ENCODE measurements at regions not wholly inside any gene's neighbourhood (a gene's known extent, or its start where the extent isn't known, plus 50 kb on each side); places are given as distances from the start of the nearest gene placed in this dataset.

DNA sequence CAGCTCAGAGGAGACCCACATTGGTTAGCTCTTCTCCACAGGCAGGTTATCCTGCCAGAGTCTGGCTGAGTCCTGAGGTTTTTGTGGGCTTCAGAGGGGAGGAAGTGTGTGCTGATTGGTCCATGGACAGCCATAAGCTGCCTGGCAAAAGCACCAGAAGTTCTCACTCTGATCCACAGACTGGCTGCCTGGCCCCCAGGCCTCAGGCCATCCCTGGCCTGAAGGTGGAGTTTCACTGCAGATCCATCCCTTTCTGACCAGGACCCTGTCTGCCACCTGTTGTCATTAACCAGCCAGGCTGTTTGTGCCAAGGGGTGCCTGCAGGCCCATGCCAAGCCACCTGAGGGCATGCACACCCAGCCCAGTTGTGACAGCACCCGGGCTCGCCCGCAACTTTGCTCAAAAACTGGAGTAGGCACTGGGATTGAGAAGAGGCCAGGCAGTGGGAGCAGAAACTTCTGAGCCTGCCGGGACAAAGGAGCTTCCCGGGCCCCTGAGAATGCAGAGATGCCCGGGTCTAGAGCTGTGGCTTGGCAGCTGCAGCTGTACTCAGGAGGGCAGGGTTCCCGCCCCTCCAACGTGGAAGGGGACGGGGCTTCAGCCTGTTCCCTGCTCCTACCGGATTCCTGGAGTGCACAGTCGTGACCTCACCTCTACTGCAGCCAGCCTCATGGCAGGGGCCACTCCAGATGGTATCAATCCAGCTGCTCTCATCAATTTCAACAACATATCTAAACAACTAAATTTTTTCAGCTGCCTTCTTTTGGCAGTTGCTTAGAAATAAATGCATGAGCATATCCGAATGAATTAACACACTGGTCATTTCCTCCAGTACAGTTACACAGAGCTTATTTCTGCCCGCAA is 1277.3 kb downstream of the SLC16A7 start:
- H3K4me1 ChIP-seq (ENCODE audit: control insufficient read depth, insufficient read depth, low read length, poor library complexity, severe bottlenecking), result no peaks in the 10 kb centered on the region
- no peaks in the 10 kb centered on the region for H3K36me3 ChIP-seq (ENCODE audit: control insufficient read depth, insufficient read depth, low read length)
- no peaks in the 10 kb centered on the region for H3K9me3 ChIP-seq (ENCODE audit: control insufficient read depth, low read length)
- no peak overlapping the region for H3K27ac ChIP-seq (ENCODE audit: low read depth, low read length, severe bottlenecking)
- H3K4me3 ChIP-seq (ENCODE audit: extremely low read depth, insufficient read depth, low read length, poor library complexity, severe bottlenecking), result no peak overlapping the region
- WGBS, 2 experiments (ENCODE audit: insufficient coverage in 2 of 2), result 82 to 85% methylated on average over 10 to 13 of the region's 13 CpGs

DNA sequence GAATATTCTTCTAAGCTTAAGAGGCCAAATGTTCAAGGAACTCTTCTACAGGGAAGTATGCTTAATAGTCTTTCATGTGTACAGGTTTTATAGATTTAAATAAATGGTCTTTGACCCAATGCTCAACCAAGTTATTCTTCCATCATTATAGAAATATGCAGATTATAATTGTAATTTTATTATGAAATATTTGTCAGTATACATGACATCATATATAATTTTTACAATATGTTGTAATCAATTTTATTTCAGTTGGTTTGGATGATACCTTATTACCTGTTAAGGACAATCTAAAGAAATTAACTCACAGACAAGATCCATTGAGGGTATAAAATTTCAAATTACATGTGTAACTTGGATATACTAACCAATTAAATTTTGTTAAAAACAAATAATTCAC is 1278.3 kb downstream of the SLC16A7 start:
- H3K4me3 ChIP-seq (ENCODE audit: extremely low read depth, insufficient read depth, low read length, poor library complexity, severe bottlenecking), result no peak overlapping the region
- no peaks in the 10 kb centered on the region for H3K36me3 ChIP-seq (ENCODE audit: control insufficient read depth, insufficient read depth, low read length)
- H3K4me1 ChIP-seq (ENCODE audit: control insufficient read depth, insufficient read depth, low read length, poor library complexity, severe bottlenecking), result no peaks in the 10 kb centered on the region
- no peaks in the 10 kb centered on the region for H3K9me3 ChIP-seq (ENCODE audit: control insufficient read depth, low read length)
- H3K27ac ChIP-seq (ENCODE audit: low read depth, low read length, severe bottlenecking), result no peak overlapping the region

DNA sequence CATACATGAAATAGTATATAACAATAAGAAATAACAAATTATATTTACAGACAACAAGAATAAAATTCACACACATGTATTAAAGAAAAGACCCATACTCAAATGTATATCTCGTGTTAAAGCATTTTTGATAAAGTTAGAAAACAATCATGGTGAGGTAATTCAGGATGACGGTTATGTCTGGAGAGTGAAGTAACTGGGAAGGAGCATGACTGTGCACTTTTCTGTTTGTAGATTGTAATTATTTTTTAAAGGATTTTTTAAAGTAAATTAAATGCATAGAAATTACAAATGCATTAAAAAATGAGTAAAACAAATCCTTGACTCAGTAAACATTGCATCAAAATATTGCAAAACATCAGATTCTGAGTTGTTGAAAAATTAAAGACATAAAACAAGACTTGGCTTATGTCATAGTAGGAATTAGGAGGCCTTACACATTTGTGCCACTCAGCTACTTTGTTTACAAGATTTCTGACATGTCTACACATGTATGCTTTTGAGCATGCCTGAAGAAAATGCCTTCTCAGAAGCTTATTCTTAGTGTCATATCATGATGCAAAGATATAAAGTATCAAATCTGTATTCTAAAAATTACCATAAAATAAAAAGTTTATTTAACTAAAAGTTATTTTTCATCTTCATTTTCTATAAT is 1325.1 kb downstream of the SLC16A7 start:
- Histone ChIP-seq H3K4me3 (ENCODE audit: extremely low read depth, insufficient read depth, low read length, poor library complexity, severe bottlenecking) (no peak overlapping the region), H3K4me1 (ENCODE audit: control insufficient read depth, insufficient read depth, low read length, poor library complexity, severe bottlenecking) (no peaks in the 10 kb centered on the region), H3K9me3 (ENCODE audit: control insufficient read depth, low read length) (no peaks in the 10 kb centered on the region), H3K36me3 (ENCODE audit: control insufficient read depth, insufficient read depth, low read length) (no peaks in the 10 kb centered on the region), H3K27ac (ENCODE audit: low read depth, low read length, severe bottlenecking) (no peak overlapping the region)
- WGBS, 2 experiments (ENCODE audit: insufficient coverage in 2 of 2), result 90% methylated on average over 2 of the region's 2 CpGs; no CpG with 5 or more reads in 1 of the 2 experiments

DNA sequence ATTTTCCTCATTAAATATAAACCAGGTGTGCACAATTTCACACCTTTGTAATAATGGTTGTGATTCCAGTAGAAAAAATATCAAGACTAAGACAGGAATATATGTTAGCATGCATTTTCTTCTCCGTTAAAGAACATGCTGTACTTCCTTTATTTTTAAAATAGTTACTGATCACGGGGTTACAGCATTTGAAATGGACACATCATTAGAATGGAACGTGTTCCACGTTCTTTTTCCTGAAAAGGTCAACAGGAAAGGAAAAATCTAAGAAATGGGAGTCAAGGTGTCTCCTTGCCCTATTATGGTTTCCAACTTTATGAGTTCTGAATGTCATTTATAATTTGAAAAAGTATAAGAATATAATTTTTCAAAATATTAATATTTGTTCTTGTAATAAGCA is 1325.7 kb downstream of the SLC16A7 start:
- no peak overlapping the region for H3K27ac ChIP-seq (ENCODE audit: low read depth, low read length, severe bottlenecking)
- no peak overlapping the region for H3K4me3 ChIP-seq (ENCODE audit: extremely low read depth, insufficient read depth, low read length, poor library complexity, severe bottlenecking)
- no peaks in the 10 kb centered on the region for H3K4me1 ChIP-seq (ENCODE audit: control insufficient read depth, insufficient read depth, low read length, poor library complexity, severe bottlenecking)
- no peaks in the 10 kb centered on the region for H3K9me3 ChIP-seq (ENCODE audit: control insufficient read depth, low read length)
- 55 to 64% methylated on average over 2 to 3 of the region's 4 CpGs for whole genome bisulfite sequencing, 2 experiments (ENCODE audit: insufficient coverage in 2 of 2)
- H3K36me3 ChIP-seq (ENCODE audit: control insufficient read depth, insufficient read depth, low read length), result no peaks in the 10 kb centered on the region

DNA sequence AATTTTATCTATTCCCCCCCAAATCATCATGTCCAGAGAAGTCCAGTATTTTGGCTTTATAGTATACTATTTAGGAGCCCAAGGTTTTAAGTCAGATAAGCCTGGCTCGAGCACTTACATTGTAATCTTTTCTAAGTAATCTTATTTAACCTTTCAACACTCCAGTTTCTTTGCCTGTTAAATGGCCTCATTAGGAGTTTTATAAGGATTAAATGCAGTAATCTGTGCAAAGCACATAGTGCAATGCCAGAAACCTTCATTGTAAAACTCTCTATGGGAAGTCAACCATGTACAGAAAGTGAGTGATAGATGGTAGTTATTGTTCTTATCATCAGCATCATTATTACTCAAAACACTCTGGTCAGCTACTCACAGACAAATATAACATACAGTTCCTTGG is 1330.4 kb downstream of the SLC16A7 start:
- Histone ChIP-seq H3K9me3 (ENCODE audit: control insufficient read depth, low read length) (no peaks in the 10 kb centered on the region), H3K4me1 (ENCODE audit: control insufficient read depth, insufficient read depth, low read length, poor library complexity, severe bottlenecking) (no peaks in the 10 kb centered on the region), H3K27ac (ENCODE audit: low read depth, low read length, severe bottlenecking) (no peak overlapping the region), H3K4me3 (ENCODE audit: extremely low read depth, insufficient read depth, low read length, poor library complexity, severe bottlenecking) (no peak overlapping the region), H3K36me3 (ENCODE audit: control insufficient read depth, insufficient read depth, low read length) (no peaks in the 10 kb centered on the region)
- no CpG with 5 or more reads among the region's 1 CpG for WGBS, 2 experiments (ENCODE audit: insufficient coverage in 2 of 2)

DNA sequence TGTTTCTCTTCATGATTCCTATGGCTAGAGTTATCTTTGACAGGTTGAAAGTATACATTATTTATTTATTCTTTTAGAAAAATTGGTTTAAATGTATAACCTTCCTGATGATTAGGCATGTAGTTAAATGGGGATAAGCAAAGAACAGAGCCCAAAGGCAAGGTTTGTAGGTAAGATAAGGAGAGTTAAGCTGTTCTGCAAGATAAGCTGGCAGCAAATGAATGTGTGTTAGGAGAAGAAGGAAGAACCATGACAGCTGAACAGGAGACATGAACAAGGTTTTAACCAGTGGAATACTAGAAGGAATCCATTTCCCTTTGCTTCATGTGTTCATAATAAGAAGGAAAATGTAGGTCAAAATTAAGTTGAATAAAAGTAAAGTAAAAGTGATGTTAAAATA is 1330.1 kb upstream of the USP15 start:
- no peak overlapping the region for H3K4me3 ChIP-seq (ENCODE audit: extremely low read depth, insufficient read depth, low read length, poor library complexity, severe bottlenecking)
- H3K4me1 ChIP-seq (ENCODE audit: control insufficient read depth, insufficient read depth, low read length, poor library complexity, severe bottlenecking), result no peaks in the 10 kb centered on the region
- H3K36me3 ChIP-seq (ENCODE audit: control insufficient read depth, insufficient read depth, low read length), result no peaks in the 10 kb centered on the region
- peaks cover 9% of the 10 kb centered on the region for H3K9me3 ChIP-seq (ENCODE audit: control insufficient read depth, low read length)
- no peak overlapping the region for H3K27ac ChIP-seq (ENCODE audit: low read depth, low read length, severe bottlenecking)

DNA sequence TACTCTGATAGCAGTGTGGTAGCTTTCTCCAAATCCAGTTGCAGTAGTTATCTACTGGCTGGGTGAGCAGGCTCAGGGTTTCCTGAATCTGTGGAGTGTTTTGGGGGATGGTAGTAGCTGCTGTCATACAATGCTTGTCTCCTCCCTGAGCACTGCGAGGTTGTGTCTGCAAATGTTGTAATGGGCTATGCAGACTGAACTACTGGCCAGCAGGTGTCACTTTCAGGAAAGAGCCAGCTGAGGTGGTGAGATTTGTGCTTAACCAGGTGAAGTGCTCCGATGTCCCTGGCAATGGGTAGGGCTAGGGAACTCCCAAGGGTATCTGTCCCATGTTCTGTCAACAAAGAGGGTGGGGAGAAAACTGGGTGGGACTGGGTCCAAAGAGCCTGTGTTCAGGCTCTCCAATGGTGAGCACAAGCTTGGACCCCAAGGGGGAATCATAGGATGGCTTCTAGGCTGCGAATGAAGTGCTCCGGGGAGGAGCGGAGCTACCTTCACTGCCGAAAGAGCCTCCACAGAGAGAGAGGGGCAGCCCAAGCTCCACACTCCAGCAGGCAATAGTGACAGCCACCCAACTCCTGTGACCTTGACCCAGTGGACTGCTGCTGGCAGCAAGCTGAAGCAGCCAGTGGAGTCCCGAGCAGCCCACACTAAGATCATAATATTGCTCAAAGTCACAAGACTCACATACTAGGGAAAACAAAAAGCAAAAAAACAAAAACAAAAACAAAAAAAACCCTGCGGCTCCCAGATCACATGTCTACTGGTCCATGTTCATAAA is 1324.0 kb upstream of the USP15 start:
- H3K4me1 ChIP-seq (ENCODE audit: control insufficient read depth, insufficient read depth, low read length, poor library complexity, severe bottlenecking), result no peaks in the 10 kb centered on the region
- H3K36me3 ChIP-seq (ENCODE audit: control insufficient read depth, insufficient read depth, low read length), result no peaks in the 10 kb centered on the region
- no peak overlapping the region for H3K27ac ChIP-seq (ENCODE audit: low read depth, low read length, severe bottlenecking)
- no peak overlapping the region for H3K4me3 ChIP-seq (ENCODE audit: extremely low read depth, insufficient read depth, low read length, poor library complexity, severe bottlenecking)
- 94 to 96% methylated on average over 3 to 6 of the region's 8 CpGs for WGBS, 2 experiments (ENCODE audit: insufficient coverage in 2 of 2)
- H3K9me3 ChIP-seq (ENCODE audit: control insufficient read depth, low read length), result peaks cover 14% of the 10 kb centered on the region

DNA sequence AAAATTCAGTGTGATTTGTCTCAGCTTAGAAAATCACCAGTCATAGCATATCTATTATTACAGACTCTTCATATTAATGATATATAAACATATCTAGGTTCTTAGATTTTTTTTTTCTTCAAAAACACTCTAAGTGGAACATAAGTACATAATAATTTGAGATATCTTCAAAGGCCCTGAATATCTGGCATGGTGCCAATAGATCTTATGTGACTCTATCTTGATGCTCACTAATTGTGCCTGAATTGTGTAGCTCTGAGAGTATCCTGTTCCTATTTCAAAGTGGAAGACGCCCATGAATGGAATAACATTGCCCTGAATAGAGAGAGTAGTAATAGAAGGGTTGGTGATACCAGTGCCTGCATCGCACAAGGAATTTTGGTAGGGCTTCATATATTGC is 1312.7 kb upstream of the USP15 start:
- no peak overlapping the region for H3K27ac ChIP-seq (ENCODE audit: low read depth, low read length, severe bottlenecking)
- H3K4me3 ChIP-seq (ENCODE audit: extremely low read depth, insufficient read depth, low read length, poor library complexity, severe bottlenecking), result no peak overlapping the region
- H3K36me3 ChIP-seq (ENCODE audit: control insufficient read depth, insufficient read depth, low read length), result no peaks in the 10 kb centered on the region
- H3K9me3 ChIP-seq (ENCODE audit: control insufficient read depth, low read length), result no peaks in the 10 kb centered on the region
- no peaks in the 10 kb centered on the region for H3K4me1 ChIP-seq (ENCODE audit: control insufficient read depth, insufficient read depth, low read length, poor library complexity, severe bottlenecking)
- 78 to 83% methylated on average over 2 of the region's 2 CpGs for WGBS, 2 experiments (ENCODE audit: insufficient coverage in 2 of 2)

DNA sequence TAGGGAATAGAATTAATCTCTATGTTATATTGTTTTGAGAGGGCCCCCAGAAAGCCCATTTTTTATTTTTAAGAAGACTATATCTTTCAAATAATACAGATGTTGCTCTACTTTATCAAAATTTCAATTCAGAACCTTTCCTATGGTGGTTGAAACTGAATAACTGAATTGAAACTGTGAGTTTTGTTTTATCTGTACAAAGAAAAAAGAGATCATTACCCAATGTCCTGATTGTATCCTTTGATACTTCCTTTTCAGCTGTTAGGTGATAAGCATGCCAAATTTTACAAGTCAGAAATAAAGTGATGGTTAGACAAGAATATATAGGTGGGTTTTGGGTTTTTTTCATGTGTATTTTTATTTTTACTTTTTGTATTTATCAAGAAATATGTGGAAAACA is 1293.1 kb upstream of the USP15 start:
- H3K36me3 ChIP-seq (ENCODE audit: control insufficient read depth, insufficient read depth, low read length), result no peaks in the 10 kb centered on the region
- H3K9me3 ChIP-seq (ENCODE audit: control insufficient read depth, low read length), result no peaks in the 10 kb centered on the region
- H3K4me3 ChIP-seq (ENCODE audit: extremely low read depth, insufficient read depth, low read length, poor library complexity, severe bottlenecking), result no peak overlapping the region
- H3K4me1 ChIP-seq (ENCODE audit: control insufficient read depth, insufficient read depth, low read length, poor library complexity, severe bottlenecking), result no peaks in the 10 kb centered on the region
- no peak overlapping the region for H3K27ac ChIP-seq (ENCODE audit: low read depth, low read length, severe bottlenecking)

DNA sequence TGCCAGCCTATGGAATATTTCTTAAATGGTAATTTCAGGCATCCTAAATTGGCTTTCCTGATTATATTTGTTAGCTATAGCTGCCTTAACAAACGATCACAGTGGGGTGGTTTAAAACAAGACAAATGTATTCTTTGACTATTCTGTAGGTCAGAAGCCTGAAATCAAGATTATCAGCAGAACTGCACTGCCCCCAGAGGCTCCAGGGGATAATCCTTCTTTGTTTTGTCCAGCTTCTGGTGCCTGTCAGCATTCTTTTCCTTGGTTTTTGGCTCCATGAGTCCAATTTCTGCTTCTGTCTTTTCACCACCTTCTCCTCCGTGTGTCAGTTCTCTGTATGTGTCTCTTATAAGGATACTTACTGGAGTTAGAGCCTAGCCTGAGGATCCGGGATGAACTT is 1282.2 kb upstream of the USP15 start:
- Histone ChIP-seq H3K36me3 (ENCODE audit: control insufficient read depth, insufficient read depth, low read length) (no peaks in the 10 kb centered on the region), H3K9me3 (ENCODE audit: control insufficient read depth, low read length) (peaks cover 5% of the 10 kb centered on the region), H3K4me1 (ENCODE audit: control insufficient read depth, insufficient read depth, low read length, poor library complexity, severe bottlenecking) (peaks cover 5% of the 10 kb centered on the region), H3K27ac (ENCODE audit: low read depth, low read length, severe bottlenecking) (no peak overlapping the region), H3K4me3 (ENCODE audit: extremely low read depth, insufficient read depth, low read length, poor library complexity, severe bottlenecking) (no peak overlapping the region)
- WGBS, 2 experiments (ENCODE audit: insufficient coverage in 2 of 2), result 75 to 100% methylated on average over 1 of the region's 3 CpGs

DNA sequence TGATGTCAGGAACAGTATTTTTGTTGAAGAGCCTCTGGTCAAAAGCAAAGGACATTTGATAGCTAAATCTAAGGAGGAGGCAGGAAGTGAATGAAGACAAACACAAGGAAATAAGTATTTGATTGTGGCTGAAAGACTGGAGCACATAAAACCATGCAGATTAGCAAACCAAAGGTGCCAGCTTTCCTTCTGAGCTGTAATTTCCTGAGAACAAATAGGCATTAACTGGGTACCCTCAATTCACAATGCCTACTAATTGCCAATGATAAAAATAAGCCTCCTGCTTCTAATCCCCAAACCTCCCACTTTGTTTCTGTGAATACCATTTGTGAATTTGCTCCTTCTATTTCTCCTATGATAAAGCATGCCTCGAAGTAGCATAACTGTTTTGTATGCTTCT is 1279.6 kb upstream of the USP15 start:
- no CpG with 5 or more reads among the region's 1 CpG for WGBS, 2 experiments (ENCODE audit: insufficient coverage in 2 of 2)
- H3K4me1 ChIP-seq (ENCODE audit: control insufficient read depth, insufficient read depth, low read length, poor library complexity, severe bottlenecking), result peaks cover 5% of the 10 kb centered on the region
- no peak overlapping the region for H3K4me3 ChIP-seq (ENCODE audit: extremely low read depth, insufficient read depth, low read length, poor library complexity, severe bottlenecking)
- H3K9me3 ChIP-seq (ENCODE audit: control insufficient read depth, low read length), result peaks cover 5% of the 10 kb centered on the region
- no peaks in the 10 kb centered on the region for H3K36me3 ChIP-seq (ENCODE audit: control insufficient read depth, insufficient read depth, low read length)
- no peak overlapping the region for H3K27ac ChIP-seq (ENCODE audit: low read depth, low read length, severe bottlenecking)
